PC-3 (cell line): ENCODE measurements at regions not wholly inside any gene's neighbourhood (a gene's known extent, or its start where the extent isn't known, plus 50 kb on each side); places are given as distances from the start of the nearest gene placed in this dataset.
"Not testable (repeated sequence)": the region's sequence is repeated elsewhere in the genome, so short reads cannot be mapped to it uniquely, and the experiment has no call there.

Experiments used
- ATAC-seq: fragments of 200-7000 bp; cut with Tn5 transposase; 2 replicates; pipeline ENCODE4 v1.9.1; 2020; ENCODE audit warnings: mild to moderate bottlenecking, moderate library complexity
- BruUV-seq: library from RNA; stranded (reverse); fragments of 400-500 nt; replicated peaks from 2 replicates; lab custom pipeline; 2021; lab: Mats Ljungman, UMichigan
- CTCF ChIA-PET: fragments of 300-600 bp; sonication (Branson Sonifier 250); formaldehyde crosslinking; loops from one replicate; lab custom pipeline; 2022; ENCODE audit warnings: antibody characterized with exemption; lab: Charles Lee
- POLR2A ChIA-PET: fragments of 300-600 bp; sonication (Branson Sonifier 250); formaldehyde crosslinking; loops from one replicate; lab custom pipeline; 2022; ENCODE audit warnings: antibody characterized with exemption; ENCODE audit not compliant: unreplicated experiment; lab: Charles Lee
- DNase-seq: peaks from one replicate; pipeline ENCODE4 v3.0.0-alpha.2; 2015
- H2AFZ ChIP-seq: fragments of 300-600 bp; sonication (generic); 2 replicates; pipeline ENCODE4 v1.6.0; 2016; ENCODE audit warnings: antibody characterized with exemption, low read length
- H3F3A ChIP-seq: fragments of 300-600 bp; sonication (generic); one replicate; pipeline ENCODE4 v1.6.0; 2017; ENCODE audit warnings: antibody characterized with exemption, low read length, control low read depth, mild to moderate bottlenecking; ENCODE audit not compliant: unreplicated experiment
- H3K27ac ChIP-seq: fragments of 300-600 bp; sonication (generic); 2 replicates; pipeline ENCODE4 v1.5.1; 2016; ENCODE audit warnings: mild to moderate bottlenecking, low read length
- H3K27me3 ChIP-seq: fragments of 300-600 bp; sonication (generic); 2 replicates; pipeline ENCODE4 v1.6.1; 2016; ENCODE audit warnings: low read length, mixed read lengths
- H3K36me3 ChIP-seq: fragments of 300-600 bp; sonication (generic); 2 replicates; pipeline ENCODE4 v1.6.1; 2016; ENCODE audit warnings: low read depth, mixed run types, low read length, mixed read lengths
- H3K4me1 ChIP-seq: fragments of 300-600 bp; sonication (generic); 2 replicates; pipeline ENCODE4 v1.5.1; 2016; ENCODE audit warnings: low read length; ENCODE audit not compliant: insufficient read depth
- H3K4me2 ChIP-seq: fragments of 300-600 bp; sonication (generic); 2 replicates; pipeline ENCODE4 v1.6.0; 2016; ENCODE audit warnings: low read length
- H3K4me3 ChIP-seq: fragments of 300-600 bp; sonication (generic); 2 replicates; pipeline ENCODE4 v1.5.1; 2016; ENCODE audit warnings: mild to moderate bottlenecking, low read length, mixed read lengths
- H3K79me2 ChIP-seq: fragments of 300-600 bp; sonication (generic); 2 replicates; pipeline ENCODE4 v1.6.1; 2017; ENCODE audit warnings: low read length, mixed read lengths
- H3K9ac ChIP-seq: fragments of 300-600 bp; sonication (generic); 2 replicates; pipeline ENCODE4 v1.6.0; 2016; ENCODE audit warnings: mild to moderate bottlenecking, low read length
- H3K9me2 ChIP-seq: fragments of 300-600 bp; sonication (generic); replicated peaks from 2 replicates; pipeline ENCODE4 v1.6.1; 2016; ENCODE audit warnings: mixed run types, low read length, mixed read lengths
- H3K9me3 ChIP-seq: fragments of 300-600 bp; sonication (generic); 2 replicates; pipeline ENCODE4 v1.6.1; 2016; ENCODE audit warnings: low read length, mixed read lengths
- H4K20me1 ChIP-seq: fragments of 300-600 bp; sonication (generic); 2 replicates; pipeline ENCODE4 v1.6.1; 2016; ENCODE audit warnings: low read length, mixed read lengths
- EZH2 ChIP-seq: fragments of 300-600 bp; sonication (generic); IDR thresholded peaks from one replicate; pipeline ENCODE4 v1.6.1; 2017; ENCODE audit warnings: antibody characterized with exemption, mild to moderate bottlenecking, low read length; ENCODE audit not compliant: unreplicated experiment
- EZH2phosphoT487 ChIP-seq: fragments of 300-600 bp; sonication (generic); IDR thresholded peaks from 2 replicates; pipeline ENCODE4 v1.6.1; 2018; ENCODE audit warnings: mild to moderate bottlenecking, antibody characterized with exemption, low read length, borderline replicate concordance
- intact Hi-C: fragments of 100-400 bp; cut with micrococcal nuclease; formaldehyde crosslinking; loops from 2 replicates; pipeline ENCODE4 v1.9.0; 2023
- TF ChIP-seq, protein P1 (sequence below): fragments of 300-600 bp; sonication (generic); conservative IDR thresholded peaks from 2 replicates; pipeline ENCODE4 v1.5.1; 2017; ENCODE audit warnings: antibody characterized with exemption, low read depth, mild to moderate bottlenecking, low read length

DNA sequence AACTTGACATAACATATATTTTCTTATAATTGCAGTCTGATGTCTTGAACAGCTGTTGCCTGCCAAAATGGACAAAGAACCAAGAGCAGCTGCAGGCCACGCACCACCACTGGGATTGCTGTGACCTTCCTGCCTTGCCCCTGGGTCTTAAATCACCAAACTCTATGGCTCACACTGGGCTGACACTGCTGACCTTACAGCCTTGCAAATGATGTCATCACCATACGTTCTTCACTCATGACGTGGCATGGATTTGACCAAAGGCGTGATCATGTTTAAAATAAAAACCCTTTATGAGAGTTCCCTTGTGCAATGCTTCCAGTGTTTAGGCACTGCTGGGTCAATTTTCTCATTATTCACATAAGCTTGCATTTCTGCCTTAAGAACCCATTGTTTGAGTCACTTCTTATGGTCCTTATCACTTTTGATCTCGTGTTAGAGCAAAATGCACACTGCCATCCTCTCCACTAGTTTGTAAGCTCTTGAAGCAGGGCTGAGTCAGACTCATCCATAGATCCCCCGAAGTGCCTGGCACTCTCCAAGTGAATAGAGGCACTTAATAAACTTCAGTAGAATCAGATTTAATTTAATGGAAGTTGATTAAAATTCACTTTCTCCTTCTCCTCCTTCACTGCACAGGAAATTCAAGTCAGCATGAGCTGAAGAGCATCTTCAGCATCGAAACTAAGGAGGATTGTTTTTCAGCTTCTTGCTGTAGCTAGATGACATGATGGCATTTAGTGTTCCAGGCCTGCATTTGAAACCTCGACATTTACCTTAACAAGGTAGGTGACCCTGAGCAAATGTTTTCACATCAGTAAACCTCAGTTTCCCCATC lies 132.4 kb upstream of the PZP start:
- ATAC-seq (no peak), DNase-seq (no peak)
- Histone ChIP-seq H3K27ac (no peak overlapping the region), H3K27me3 (0 out of 2 replicates have a peak, but pooled peaks cover 5% of the 10 kb centered on the region), H3K4me3 (no peak overlapping the region), H4K20me1 (no peaks in the 10 kb centered on the region), H3K4me1 (no peaks in the 10 kb centered on the region), H2AFZ (no peak overlapping the region), H3K4me2 (no peak overlapping the region), H3K79me2 (no peaks in the 10 kb centered on the region), H3K9me3 (no peaks in the 10 kb centered on the region), H3K9ac (no peak overlapping the region), H3K36me3 (no peaks in the 10 kb centered on the region), H3F3A (no peaks in the 10 kb centered on the region), H3K9me2 (no peaks in the 10 kb centered on the region)
- TF ChIP-seq EZH2phosphoT487 (no peak), EZH2 (no peak)
- TF ChIP-seq, protein P1, sequence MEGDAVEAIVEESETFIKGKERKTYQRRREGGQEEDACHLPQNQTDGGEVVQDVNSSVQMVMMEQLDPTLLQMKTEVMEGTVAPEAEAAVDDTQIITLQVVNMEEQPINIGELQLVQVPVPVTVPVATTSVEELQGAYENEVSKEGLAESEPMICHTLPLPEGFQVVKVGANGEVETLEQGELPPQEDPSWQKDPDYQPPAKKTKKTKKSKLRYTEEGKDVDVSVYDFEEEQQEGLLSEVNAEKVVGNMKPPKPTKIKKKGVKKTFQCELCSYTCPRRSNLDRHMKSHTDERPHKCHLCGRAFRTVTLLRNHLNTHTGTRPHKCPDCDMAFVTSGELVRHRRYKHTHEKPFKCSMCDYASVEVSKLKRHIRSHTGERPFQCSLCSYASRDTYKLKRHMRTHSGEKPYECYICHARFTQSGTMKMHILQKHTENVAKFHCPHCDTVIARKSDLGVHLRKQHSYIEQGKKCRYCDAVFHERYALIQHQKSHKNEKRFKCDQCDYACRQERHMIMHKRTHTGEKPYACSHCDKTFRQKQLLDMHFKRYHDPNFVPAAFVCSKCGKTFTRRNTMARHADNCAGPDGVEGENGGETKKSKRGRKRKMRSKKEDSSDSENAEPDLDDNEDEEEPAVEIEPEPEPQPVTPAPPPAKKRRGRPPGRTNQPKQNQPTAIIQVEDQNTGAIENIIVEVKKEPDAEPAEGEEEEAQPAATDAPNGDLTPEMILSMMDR: no peak
- CTCF ChIA-PET: no interaction called here
- POLR2A ChIA-PET: no interaction called here
- no TSS peak for BruUV-seq
- intact Hi-C loops: no loop called here

DNA sequence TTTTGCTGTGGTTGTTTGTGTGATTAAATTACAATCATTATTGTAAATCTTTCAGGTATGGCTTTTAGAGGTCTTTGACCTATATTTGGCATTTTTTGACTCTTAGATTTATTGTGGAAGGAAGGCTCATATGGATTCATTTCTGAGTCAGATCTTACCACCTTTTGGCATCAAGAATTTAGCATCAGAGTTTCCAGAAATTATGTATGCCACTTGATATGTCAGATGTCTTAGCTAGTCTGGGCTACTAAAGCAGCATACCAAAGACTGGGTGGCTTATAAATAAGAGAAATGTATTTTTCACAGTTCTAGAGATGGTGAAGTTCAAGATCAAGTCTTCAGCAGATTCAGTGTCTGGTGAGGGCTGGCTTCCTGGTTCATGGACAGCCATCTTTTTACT lies 129.5 kb upstream of the PZP start:
- intact Hi-C loops: no loop called here
- ATAC-seq (no peak), DNase-seq (no peak)
- no TSS peak for BruUV-seq
- Histone ChIP-seq H3K9me3 (no peaks in the 10 kb centered on the region), H3K36me3 (no peaks in the 10 kb centered on the region), H3K27ac (no peak overlapping the region), H3K27me3 (no peaks in the 10 kb centered on the region), H3K4me3 (no peak overlapping the region), H3F3A (no peaks in the 10 kb centered on the region), H4K20me1 (no peaks in the 10 kb centered on the region), H3K4me1 (no peaks in the 10 kb centered on the region), H3K9ac (no peak overlapping the region), H3K4me2 (no peak overlapping the region), H3K9me2 (no peaks in the 10 kb centered on the region), H3K79me2 (no peaks in the 10 kb centered on the region), H2AFZ (no peak overlapping the region)
- CTCF ChIA-PET: no interaction called here
- POLR2A ChIA-PET: no interaction called here
- TF ChIP-seq EZH2phosphoT487 (no peak), EZH2 (no peak)
- TF ChIP-seq, protein P1: no peak

DNA sequence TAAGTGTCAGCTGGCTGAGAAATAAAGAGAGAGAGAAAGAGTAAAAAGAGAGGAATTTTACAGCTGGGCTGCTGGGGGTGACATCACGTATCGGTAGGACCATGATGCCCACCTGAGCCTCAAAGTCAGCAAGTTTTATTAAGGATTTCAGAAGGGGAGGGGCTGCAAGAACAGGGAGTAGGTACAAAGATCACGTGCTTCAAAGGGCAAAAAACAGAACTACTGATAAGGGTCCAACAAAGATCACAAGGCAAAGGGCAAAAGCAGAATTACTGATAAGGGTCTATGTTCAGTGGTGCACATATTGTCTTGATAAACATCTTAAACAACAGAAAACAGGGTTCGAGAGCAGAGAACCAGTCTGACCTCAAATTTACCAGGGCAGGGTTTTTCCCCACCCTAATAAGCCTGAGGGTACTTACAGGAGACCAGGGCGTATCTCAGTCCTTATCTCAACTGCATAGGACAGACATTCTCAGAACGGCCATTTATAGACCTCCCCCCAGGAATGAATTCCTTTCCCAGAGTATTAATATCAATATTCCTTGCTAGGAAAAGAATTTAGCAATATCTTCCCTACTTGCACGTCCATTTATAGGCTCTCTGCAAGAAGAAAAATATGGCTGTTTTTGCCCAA lies 128.3 kb upstream of the PZP start:
- H3K36me3 ChIP-seq, H3F3A ChIP-seq, H3K9me3 ChIP-seq, H3K27ac ChIP-seq, H3K4me3 ChIP-seq, H3K9ac ChIP-seq, H4K20me1 ChIP-seq, H3K4me1 ChIP-seq, H3K4me2 ChIP-seq, H3K9me2 ChIP-seq, intact Hi-C loops, H3K79me2 ChIP-seq, CTCF ChIA-PET, ATAC-seq, POLR2A ChIA-PET, DNase-seq, H2AFZ ChIP-seq, H3K27me3 ChIP-seq, BruUV-seq: not testable (repeated sequence)
